Vagina (tissue), 2 donors: ENCODE measurements at regions not wholly inside any gene's neighbourhood (a gene's known extent, or its start where the extent isn't known, plus 50 kb on each side); places are given as distances from the start of the nearest gene placed in this dataset.

Experiments used
- DNase-seq, 2 donors: peaks; one replicate each; pipeline ENCODE4 v3.0.0-alpha.2; 2017; ENCODE audit errors: extremely low spot score in 2 of 2
- H3K27ac ChIP-seq: fragments of 200-600 bp; sonication (generic); one replicate; pipeline ENCODE4 v1.5.1; 2019
- H3K27me3 ChIP-seq: fragments of 200-600 bp; sonication (generic); one replicate; pipeline ENCODE4 v1.5.1; 2019
- H3K36me3 ChIP-seq, 2 donors: fragments of 200-600 bp; sonication (generic); one replicate each; pipeline ENCODE4 v1.5.1; 2017 to 2019
- H3K4me1 ChIP-seq: fragments of 200-600 bp; sonication (generic); one replicate; pipeline ENCODE4 v1.5.1; 2019
- H3K4me3 ChIP-seq, 2 donors: fragments of 200-600 bp; sonication (generic); 1 replicate in 1 of 2; 2 replicates in 1 of 2; pipeline ENCODE4 v1.5.1; 2016 to 2019
- H3K9me3 ChIP-seq: fragments of 200-600 bp; sonication (generic); one replicate; pipeline ENCODE4 v1.5.1; 2019
- POLR2A ChIP-seq, 2 donors: fragments of 450-650 bp; IDR thresholded peaks; one replicate each; pipeline ENCODE4 v1.6.1; 2017; ENCODE audit warnings: antibody characterized with exemption in 2 of 2, mild to moderate bottlenecking in 2 of 2, moderate library complexity in 2 of 2
- POLR2AphosphoS5 ChIP-seq, 2 donors: sonication (generic); formaldehyde crosslinking; IDR thresholded peaks; one replicate each; pipeline ENCODE4 v1.9.0; 2017; ENCODE audit warnings: antibody characterized with exemption in 2 of 2, mild to moderate bottlenecking in 2 of 2, low read depth in 1 of 2; ENCODE audit not compliant: insufficient read depth in 1 of 2
- intact Hi-C: fragments of 100-400 bp; cut with DNase I; formaldehyde crosslinking; loops from one replicate; pipeline ENCODE4 v1.15.1; 2023
- TF ChIP-seq, protein P1 (sequence below), 3 experiments: fragments of 450-650 bp in 2 of 3; fragments of 200-600 bp in 1 of 3; sonication (generic) in 1 of 3; IDR thresholded peaks; one replicate each; pipeline ENCODE4 v1.5.1; 2017 to 2019; ENCODE audit warnings: antibody characterized with exemption in 3 of 3, mild to moderate bottlenecking in 2 of 3, moderate library complexity in 2 of 3

DNA sequence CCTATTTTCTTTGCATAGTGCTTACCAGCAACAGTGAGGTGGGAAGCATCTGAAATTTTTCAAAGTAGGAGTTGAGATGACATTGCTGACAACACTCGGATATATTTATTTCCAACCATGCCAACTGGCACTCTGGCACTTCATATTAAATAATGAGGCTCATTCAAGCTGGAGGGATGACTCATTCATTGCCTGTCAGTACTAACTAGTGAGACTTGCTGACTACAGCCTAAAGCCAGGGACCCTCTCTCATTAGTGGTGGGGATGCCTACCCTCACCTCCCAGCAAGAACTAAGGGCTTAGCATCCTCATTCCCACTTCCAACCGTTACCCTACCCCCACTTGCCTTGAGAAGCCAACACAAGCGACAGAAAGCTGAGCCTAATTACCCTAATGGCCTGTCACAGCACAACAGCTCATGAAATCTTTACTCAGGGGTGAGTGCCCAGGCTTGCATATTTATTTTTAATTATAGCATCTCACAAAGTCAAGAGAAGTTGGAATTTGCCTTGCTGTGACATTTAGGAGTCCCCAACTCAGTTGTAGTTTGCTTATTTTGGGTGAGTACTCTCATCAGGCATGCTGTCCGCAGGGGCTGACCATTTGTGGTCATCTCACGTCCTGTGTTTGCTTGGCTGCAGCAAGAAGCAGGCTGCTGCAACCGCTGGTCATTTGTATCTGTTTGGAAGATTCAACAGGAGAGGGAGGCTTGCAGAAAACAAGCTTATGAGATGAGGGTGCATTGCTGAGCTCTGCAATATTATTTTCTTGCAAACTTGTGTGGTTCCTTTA lies 181.6 kb upstream of the POU2AF2 start:
- no peak for DNase-seq
- H3K4me1 ChIP-seq = no peaks in the 10 kb centered on the region
- TF ChIP-seq POLR2AphosphoS5 (IDR thresholded peaks at IDR 0.05; ENCODE audit: insufficient read depth in 1 of 2, low read depth in 1 of 2) = no peak
- TF ChIP-seq, protein P1, sequence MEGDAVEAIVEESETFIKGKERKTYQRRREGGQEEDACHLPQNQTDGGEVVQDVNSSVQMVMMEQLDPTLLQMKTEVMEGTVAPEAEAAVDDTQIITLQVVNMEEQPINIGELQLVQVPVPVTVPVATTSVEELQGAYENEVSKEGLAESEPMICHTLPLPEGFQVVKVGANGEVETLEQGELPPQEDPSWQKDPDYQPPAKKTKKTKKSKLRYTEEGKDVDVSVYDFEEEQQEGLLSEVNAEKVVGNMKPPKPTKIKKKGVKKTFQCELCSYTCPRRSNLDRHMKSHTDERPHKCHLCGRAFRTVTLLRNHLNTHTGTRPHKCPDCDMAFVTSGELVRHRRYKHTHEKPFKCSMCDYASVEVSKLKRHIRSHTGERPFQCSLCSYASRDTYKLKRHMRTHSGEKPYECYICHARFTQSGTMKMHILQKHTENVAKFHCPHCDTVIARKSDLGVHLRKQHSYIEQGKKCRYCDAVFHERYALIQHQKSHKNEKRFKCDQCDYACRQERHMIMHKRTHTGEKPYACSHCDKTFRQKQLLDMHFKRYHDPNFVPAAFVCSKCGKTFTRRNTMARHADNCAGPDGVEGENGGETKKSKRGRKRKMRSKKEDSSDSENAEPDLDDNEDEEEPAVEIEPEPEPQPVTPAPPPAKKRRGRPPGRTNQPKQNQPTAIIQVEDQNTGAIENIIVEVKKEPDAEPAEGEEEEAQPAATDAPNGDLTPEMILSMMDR (IDR thresholded peaks at IDR 0.05) = no peak
- no peaks in the 10 kb centered on the region for H3K27me3 ChIP-seq
- no peak overlapping the region for H3K4me3 ChIP-seq
- H3K27ac ChIP-seq = no peak overlapping the region
- intact Hi-C loops = no loop called here
- H3K36me3 ChIP-seq = no peaks in the 10 kb centered on the region
- H3K9me3 ChIP-seq = no peaks in the 10 kb centered on the region

DNA sequence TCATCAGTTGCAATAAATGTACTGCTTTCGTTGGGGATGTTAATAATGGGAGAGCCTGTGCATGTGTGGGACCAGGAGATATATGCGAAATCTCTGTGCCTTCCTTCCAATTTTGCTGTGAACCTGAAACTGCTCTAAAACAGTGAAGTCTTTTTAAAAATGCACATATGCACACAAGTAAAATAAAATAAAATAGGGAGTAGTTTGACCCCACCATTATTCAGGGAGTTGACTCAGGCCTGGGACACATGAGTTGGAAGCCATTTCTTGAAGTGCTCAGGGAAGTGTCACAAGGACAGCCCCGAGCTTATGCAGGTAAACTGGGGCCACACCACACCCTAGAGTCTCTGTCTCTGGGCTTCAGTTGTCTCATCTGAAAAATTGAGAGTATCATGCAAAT lies 183.1 kb upstream of the POU2AF2 start:
- Histone ChIP-seq H3K4me3 (no peak overlapping the region), H3K27ac (no peak overlapping the region), H3K27me3 (no peaks in the 10 kb centered on the region), H3K9me3 (no peaks in the 10 kb centered on the region), H3K36me3 (no peaks in the 10 kb centered on the region), H3K4me1 (no peaks in the 10 kb centered on the region)
- no peak for DNase-seq
- intact Hi-C loops = no loop called here
- TF ChIP-seq POLR2AphosphoS5 (IDR thresholded peaks at IDR 0.05; ENCODE audit: insufficient read depth in 1 of 2, low read depth in 1 of 2) (no peak), POLR2A (IDR thresholded peaks at IDR 0.05) (no peak)
- TF ChIP-seq, protein P1 (IDR thresholded peaks at IDR 0.05) = no peak

DNA sequence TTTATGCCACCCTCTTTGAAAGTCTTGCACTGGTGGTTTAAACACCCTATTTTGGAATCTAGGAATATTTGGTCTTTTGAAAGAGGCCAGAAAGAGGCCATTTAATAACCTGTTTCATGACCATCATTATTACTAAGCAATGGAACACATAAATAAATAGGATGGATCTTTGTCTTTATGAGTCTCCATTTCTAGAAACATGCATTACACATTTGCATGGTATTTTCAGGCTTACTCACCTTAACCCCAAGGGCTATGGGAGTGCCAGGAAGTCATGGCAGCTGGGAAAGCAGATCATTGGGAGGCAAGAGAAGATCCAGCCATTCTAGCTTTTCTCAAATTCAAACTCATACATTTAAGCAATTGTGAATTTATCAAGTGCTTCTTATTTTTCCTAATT lies 185.8 kb upstream of the POU2AF2 start:
- TF ChIP-seq POLR2A (IDR thresholded peaks at IDR 0.05) (no peak), POLR2AphosphoS5 (IDR thresholded peaks at IDR 0.05; ENCODE audit: insufficient read depth in 1 of 2, low read depth in 1 of 2) (no peak)
- TF ChIP-seq, protein P1 (IDR thresholded peaks at IDR 0.05) = no peak
- no peaks in the 10 kb centered on the region for H3K9me3 ChIP-seq
- H3K4me3 ChIP-seq = no peak overlapping the region
- H3K36me3 ChIP-seq = no peaks in the 10 kb centered on the region
- intact Hi-C loops = no loop called here
- DNase-seq = no peak
- H3K27ac ChIP-seq = no peak overlapping the region
- no peaks in the 10 kb centered on the region for H3K4me1 ChIP-seq
- H3K27me3 ChIP-seq = no peaks in the 10 kb centered on the region

DNA sequence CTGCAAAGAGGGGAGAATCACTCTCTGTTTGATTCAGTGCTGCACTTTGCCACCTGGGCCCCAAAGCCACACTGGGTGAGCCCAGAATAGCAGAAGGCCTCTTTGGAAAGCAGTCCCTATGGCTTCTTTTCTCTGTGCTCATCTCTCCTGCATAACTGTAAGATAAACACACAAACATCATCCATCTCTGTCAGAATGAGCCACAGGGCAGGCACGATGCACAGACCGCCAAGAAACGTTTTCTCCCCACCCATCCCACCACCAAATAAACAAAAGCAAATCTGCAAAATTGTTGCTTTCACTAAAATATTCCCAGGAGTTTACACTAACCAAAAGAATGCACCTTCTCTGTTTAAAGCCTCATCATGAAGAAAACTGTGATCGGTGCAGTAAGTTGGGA lies 196.4 kb upstream of the POU2AF2 start:
- H3K9me3 ChIP-seq = no peaks in the 10 kb centered on the region
- intact Hi-C loops = no loop called here
- TF ChIP-seq, protein P1 (IDR thresholded peaks at IDR 0.05) = no peak
- TF ChIP-seq POLR2AphosphoS5 (IDR thresholded peaks at IDR 0.05; ENCODE audit: insufficient read depth in 1 of 2, low read depth in 1 of 2) = no peak
- no peak for TF ChIP-seq POLR2A (IDR thresholded peaks at IDR 0.05)
- DNase-seq = no peak
- H3K4me3 ChIP-seq = no peak overlapping the region
- no peaks in the 10 kb centered on the region for H3K27me3 ChIP-seq
- no peaks in the 10 kb centered on the region for H3K36me3 ChIP-seq
- peaks cover 6% of the 10 kb centered on the region for H3K4me1 ChIP-seq
- H3K27ac ChIP-seq = no peak overlapping the region

DNA sequence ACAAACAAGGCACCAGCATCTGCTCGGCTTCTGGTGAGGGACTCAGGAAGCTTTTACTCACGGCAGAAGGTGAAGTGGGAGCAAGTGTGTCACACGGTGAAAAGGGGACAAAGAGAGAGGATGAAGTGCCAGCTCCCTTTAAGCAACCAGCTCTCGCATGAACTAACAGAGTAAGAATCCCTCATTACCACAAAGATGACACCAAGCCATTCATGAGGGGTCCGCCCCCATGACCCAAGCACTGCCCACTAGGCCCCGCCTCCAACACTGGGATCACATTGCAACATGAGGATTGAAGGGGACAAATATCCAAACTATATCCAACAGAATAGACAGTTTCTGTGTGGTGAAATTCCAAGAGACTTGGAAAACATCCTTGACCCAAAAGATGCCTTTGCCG lies 198.2 kb upstream of the POU2AF2 start:
- H3K36me3 ChIP-seq = no peaks in the 10 kb centered on the region
- TF ChIP-seq POLR2A (IDR thresholded peaks at IDR 0.05) (no peak), POLR2AphosphoS5 (IDR thresholded peaks at IDR 0.05; ENCODE audit: insufficient read depth in 1 of 2, low read depth in 1 of 2) (no peak)
- TF ChIP-seq, protein P1 (IDR thresholded peaks at IDR 0.05) = no peak
- no peaks in the 10 kb centered on the region for H3K27me3 ChIP-seq
- DNase-seq = no peak
- intact Hi-C loops = no loop called here
- H3K4me1 ChIP-seq = peaks cover 6% of the 10 kb centered on the region
- no peak overlapping the region for H3K27ac ChIP-seq
- no peak overlapping the region for H3K4me3 ChIP-seq
- no peaks in the 10 kb centered on the region for H3K9me3 ChIP-seq
